ENCODE measurements at regions not wholly inside any gene's neighbourhood (a gene's known extent, or its start where the extent isn't known, plus 50 kb on each side); places are given as distances from the start of the nearest gene placed in this dataset.

DNA sequence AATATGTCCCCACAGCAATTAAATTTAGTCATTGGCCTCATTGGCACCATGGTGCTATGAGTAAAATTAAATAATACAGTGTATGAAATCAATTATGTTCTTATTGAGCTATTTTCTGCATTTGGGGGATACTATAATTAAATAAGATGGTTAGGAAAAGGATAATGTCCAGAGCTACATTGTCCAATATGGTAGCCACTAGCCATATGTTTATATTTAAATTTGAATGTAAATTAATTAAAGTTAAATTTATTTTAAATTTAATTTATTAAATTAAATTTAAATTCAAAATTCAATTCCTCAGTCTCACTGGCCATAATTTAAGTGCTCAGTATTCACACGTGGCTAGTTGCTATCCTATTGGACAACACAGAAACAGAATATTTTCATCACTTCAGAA, 115.7 kb downstream of the SPATA31D1 start:
- TF ChIP-seq CTCF (IDR thresholded peaks at IDR 0.05) (no peak), EP300 (IDR thresholded peaks at IDR 0.05; ENCODE audit: low read depth) (no peak)

All from transverse colon (tissue), 3 donors.